ENCODE measurements at regions not wholly inside any gene's neighbourhood (a gene's known extent, or its start where the extent isn't known, plus 50 kb on each side); places are given as distances from the start of the nearest gene placed in this dataset.

DNA sequence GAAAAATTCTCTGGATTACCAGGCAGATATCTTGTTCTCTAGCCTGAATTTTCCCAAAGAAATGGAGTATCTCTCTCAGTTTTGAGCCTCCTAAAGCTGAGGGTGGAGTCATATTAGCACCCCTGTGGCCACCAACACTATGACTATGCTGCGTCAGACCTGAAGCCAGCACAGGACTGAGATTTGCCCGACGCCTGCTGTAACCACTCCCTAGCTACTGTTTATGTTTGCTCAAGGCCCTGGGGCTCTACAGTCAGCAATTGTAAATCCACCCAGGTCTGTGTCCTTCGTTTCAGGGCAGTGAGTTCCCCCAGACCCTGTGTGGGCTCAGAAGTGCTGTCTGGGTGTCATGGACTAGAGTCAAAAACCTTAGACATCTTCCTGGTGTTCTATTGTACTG is 61.4 kb downstream of the ZXDA start:
- no peak for DNase-seq

GRCh38 chrX:57822818-57823217 is 87.4 kb downstream of the ZXDA start:
- no peak for DNase-seq

GRCh38 chrX:57822398-57822797 is 87.9 kb downstream of the ZXDA start:
- no peak for DNase-seq

DNA sequence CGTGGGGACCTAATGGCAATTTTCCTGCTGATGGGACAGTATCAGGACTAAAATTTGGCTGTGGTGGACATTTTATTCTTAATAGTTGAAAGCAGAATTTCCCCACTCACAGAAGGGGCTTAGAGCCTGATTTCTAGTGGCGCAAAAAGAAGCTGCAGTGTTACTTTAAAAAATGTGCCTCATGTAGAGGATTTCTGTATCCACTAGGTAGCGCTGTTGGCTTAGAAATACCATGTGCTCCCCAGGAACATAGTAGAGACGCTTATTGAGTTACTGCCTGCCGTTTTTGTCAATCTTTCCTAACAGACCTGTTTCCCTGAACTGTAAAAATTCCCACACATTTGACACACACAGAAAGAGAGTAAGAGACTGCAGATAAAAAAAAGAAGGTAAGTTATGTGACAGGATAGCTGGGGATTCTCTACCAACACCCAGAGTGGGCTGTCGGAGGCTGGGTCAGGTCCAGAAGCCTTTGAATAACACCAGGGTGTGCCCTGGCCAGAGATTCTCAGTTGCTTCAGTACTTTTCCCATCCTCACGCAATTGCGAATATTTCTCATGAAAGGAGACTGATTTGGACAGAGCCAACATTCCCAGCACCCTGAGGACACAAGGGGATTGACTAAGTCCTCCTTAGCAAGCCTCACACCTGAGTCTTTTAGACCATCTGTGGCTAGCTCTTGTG is 88.4 kb downstream of the ZXDA start:
- peak; percentile 15 for DNase-seq

- DNase-seq: no peak
Measured at GRCh38 chrX:57817302-57817701, 93.0 kb downstream of the ZXDA start.

GRCh38 chrX:57772637-57773036 is 92.6 kb upstream of the NLRP2B start:
- DNase-seq: no peak

DNA sequence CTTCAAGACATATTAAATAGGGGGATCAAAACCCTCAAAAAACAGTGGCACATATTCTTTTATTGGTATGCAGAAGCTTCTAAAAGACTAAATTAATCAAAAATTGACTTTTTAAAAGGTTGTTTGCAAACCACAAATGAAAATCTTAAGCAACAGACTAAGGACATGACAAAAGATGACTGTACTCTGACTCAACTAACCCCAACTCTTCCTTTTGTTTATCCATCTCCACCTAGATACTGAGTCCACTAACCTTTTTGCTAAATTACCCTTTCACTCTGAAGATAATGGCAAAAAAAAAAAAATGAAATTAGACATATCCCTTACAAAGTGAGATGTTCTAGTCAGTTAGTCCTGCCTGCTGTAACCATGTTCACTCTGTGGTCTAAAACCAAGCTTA is 91.6 kb upstream of the NLRP2B start:
- DNase-seq: no peak

DNA sequence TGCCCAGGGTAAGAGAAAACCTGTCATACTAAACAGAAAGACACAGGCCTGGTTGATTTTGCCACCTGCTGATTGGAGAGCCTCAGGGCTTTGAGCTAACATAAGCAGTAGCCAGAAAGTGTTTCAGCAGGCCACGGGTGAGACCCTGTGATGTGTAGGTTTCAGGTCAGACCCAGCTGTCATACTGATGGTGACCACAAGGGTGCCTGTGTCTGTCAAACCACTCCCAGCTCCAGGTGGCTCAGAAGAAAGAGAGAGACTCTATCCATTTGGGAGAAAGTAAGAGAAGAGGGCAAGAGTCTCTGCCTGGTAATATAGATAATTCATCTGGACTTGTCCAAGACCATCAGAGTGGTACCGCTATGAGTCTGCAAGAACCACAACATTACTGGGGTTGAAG is 72.8 kb upstream of the NLRP2B start:
- no peak for DNase-seq

DNA sequence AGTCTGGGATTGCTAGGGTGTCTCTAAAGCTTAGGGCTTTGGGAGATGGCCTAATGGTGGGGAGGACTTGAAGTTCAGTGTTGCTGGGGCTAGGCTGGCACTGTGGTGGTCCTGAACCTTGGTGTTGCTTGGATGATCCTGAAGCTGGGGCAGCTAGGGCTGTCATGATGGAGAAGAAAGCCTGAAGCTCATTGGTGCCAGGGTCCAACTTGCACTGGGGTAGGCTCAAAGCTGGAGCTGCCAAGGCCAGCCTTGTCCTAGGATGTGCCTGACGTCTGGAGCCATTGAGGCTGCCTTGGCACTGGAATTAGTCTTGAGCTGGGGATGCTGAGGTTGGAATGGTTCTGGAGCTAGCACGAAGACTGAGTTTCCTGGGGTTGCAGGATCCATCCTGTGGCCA is 61.0 kb upstream of the NLRP2B start:
- no peak for DNase-seq

GRCh38 chrX:57737881-57738280 is 57.8 kb upstream of the NLRP2B start:
- DNase-seq: no peak

Data from hindlimb muscle (tissue), 1 donor.